GM10248 (cell line): ENCODE measurements at regions not wholly inside any gene's neighbourhood (a gene's known extent, or its start where the extent isn't known, plus 50 kb on each side); places are given as distances from the start of the nearest gene placed in this dataset.
"Not testable (repeated sequence)": the region's sequence is repeated elsewhere in the genome, so short reads cannot be mapped to it uniquely, and the experiment has no call there.

Experiments
- CTCF ChIA-PET: fragments of 300-600 bp; sonication (Branson Sonifier 250); formaldehyde crosslinking; extraction: SDS; loops from one replicate; lab custom pipeline; 2021; ENCODE audit warnings: antibody characterized with exemption; lab: Yijun Ruan, JAX
- POLR2A ChIA-PET: fragments of 350-650 bp; sonication (Branson Sonifier 250); formaldehyde crosslinking; extraction: SDS; loops from one replicate; lab custom pipeline; 2020; ENCODE audit warnings: antibody characterized with exemption; lab: Yijun Ruan, JAX
- DNase-seq: peaks from one replicate; pipeline ENCODE4 v3.0.0; 2012; ENCODE audit errors: extremely low spot score
- CTCF ChIP-seq: IDR thresholded peaks from 2 replicates; pipeline ENCODE4 v1.5.1; 2012; ENCODE audit warnings: mild to moderate bottlenecking, low read depth; ENCODE audit errors: extremely low read depth, missing control alignments, control extremely low read depth

- no peak for DNase-seq
- CTCF ChIA-PET, result no interaction called here
- no peak for TF ChIP-seq CTCF
- POLR2A ChIA-PET, result no interaction called here
Measured at GRCh38 chr4:158450741-158451140, 70.9 kb upstream of the RXFP1 start.

- DNase-seq, POLR2A ChIA-PET, CTCF ChIA-PET: not testable (repeated sequence)
Measured at GRCh38 chr4:158452116-158452515, 69.6 kb upstream of the RXFP1 start.

GRCh38 chr4:158458271-158458895 lies 63.3 kb upstream of the RXFP1 start:
- POLR2A ChIA-PET, result no interaction called here
- no peak for TF ChIP-seq CTCF
- DNase-seq, result no peak
- CTCF ChIA-PET, result no interaction called here

GRCh38 chr4:158459085-158459820 lies 62.4 kb upstream of the RXFP1 start:
- CTCF ChIA-PET, result interaction anchor here (1.1 kb wide), 1 partner anchor 20 kb away, joined by 3 read pairs; no protein-coding TSS in a partner anchor

GRCh38 chr4:158461336-158461735 lies 60.3 kb upstream of the RXFP1 start:
- no peak for TF ChIP-seq CTCF
- ChIA-PET POLR2A (no interaction called here), CTCF (no interaction called here)
- no peak for DNase-seq

More at GRCh38 chr4:158459085-158459820, 62.4 kb upstream of the RXFP1 start:
- TF ChIP-seq CTCF, result no peak
- DNase-seq, result no peak
- POLR2A ChIA-PET, result no interaction called here

GRCh38 chr4:158462611-158463010 lies 59.1 kb upstream of the RXFP1 start:
- no peak for TF ChIP-seq CTCF
- ChIA-PET CTCF (no interaction called here), POLR2A (no interaction called here)
- DNase-seq, result no peak
